OCI-LY7 (cell line): ENCODE measurements at regions not wholly inside any gene's neighbourhood (a gene's known extent, or its start where the extent isn't known, plus 50 kb on each side); places are given as distances from the start of the nearest gene placed in this dataset.
"Not testable (repeated sequence)": the region's sequence is repeated elsewhere in the genome, so short reads cannot be mapped to it uniquely, and the experiment has no call there.

Source experiments
- EZH2phosphoT487 ChIP-seq: fragments of 200-600 bp; sonication (generic); IDR thresholded peaks from 2 replicates; pipeline ENCODE4 v1.6.1; 2018; ENCODE audit warnings: low read depth, borderline replicate concordance, mild to moderate bottlenecking, mixed run types, antibody characterized with exemption, low read length, moderate library complexity, mixed read lengths
- TF ChIP-seq, protein P1 (sequence below): fragments of 200-600 bp; sonication (generic); conservative IDR thresholded peaks from 2 replicates; pipeline ENCODE4 v1.5.1; 2014; ENCODE audit warnings: mild to moderate bottlenecking, antibody characterized with exemption, low read length, moderate library complexity, mixed read lengths

- TF ChIP-seq, protein P1, sequence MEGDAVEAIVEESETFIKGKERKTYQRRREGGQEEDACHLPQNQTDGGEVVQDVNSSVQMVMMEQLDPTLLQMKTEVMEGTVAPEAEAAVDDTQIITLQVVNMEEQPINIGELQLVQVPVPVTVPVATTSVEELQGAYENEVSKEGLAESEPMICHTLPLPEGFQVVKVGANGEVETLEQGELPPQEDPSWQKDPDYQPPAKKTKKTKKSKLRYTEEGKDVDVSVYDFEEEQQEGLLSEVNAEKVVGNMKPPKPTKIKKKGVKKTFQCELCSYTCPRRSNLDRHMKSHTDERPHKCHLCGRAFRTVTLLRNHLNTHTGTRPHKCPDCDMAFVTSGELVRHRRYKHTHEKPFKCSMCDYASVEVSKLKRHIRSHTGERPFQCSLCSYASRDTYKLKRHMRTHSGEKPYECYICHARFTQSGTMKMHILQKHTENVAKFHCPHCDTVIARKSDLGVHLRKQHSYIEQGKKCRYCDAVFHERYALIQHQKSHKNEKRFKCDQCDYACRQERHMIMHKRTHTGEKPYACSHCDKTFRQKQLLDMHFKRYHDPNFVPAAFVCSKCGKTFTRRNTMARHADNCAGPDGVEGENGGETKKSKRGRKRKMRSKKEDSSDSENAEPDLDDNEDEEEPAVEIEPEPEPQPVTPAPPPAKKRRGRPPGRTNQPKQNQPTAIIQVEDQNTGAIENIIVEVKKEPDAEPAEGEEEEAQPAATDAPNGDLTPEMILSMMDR, result not testable (repeated sequence)
- TF ChIP-seq EZH2phosphoT487, result not testable (repeated sequence)
These were observed 104.1 kb downstream of the THSD1 start for GRCh38 chr13:52301810-52302400.
